Chondrocyte (in vitro differentiated cells): ENCODE measurements at regions not wholly inside any gene's neighbourhood (a gene's known extent, or its start where the extent isn't known, plus 50 kb on each side); places are given as distances from the start of the nearest gene placed in this dataset.
"Not testable (repeated sequence)": the region's sequence is repeated elsewhere in the genome, so short reads cannot be mapped to it uniquely, and the experiment has no call there.

ENCODE experiments used
- DNase-seq: peaks from one replicate; pipeline ENCODE4 v3.0.0; 2021; ENCODE audit warnings: mixed read lengths, low spot score
- H3K27ac Mint-ChIP-seq: one replicate; pipeline ENCODE4 v1.8.0; 2021; ENCODE audit warnings: mild to moderate bottlenecking, moderate library complexity, mixed read lengths; ENCODE audit not compliant: unreplicated experiment
- H3K27me3 Mint-ChIP-seq: 2 replicates; pipeline ENCODE4 v1.8.0; 2021; ENCODE audit warnings: low read depth, mixed read lengths
- H3K36me3 Mint-ChIP-seq: 2 replicates; pipeline ENCODE4 v1.8.0; 2021; ENCODE audit warnings: low read depth, mixed read lengths
- H3K4me1 Mint-ChIP-seq: 2 replicates; pipeline ENCODE4 v1.8.0; 2021; ENCODE audit warnings: low read depth, mild to moderate bottlenecking, mixed read lengths
- H3K4me3 Mint-ChIP-seq: one replicate; pipeline ENCODE4 v1.8.0; 2021; ENCODE audit warnings: mild to moderate bottlenecking, moderate library complexity, mixed read lengths; ENCODE audit not compliant: unreplicated experiment
- H3K9me3 Mint-ChIP-seq: 2 replicates; pipeline ENCODE4 v1.8.0; 2021; ENCODE audit warnings: low read depth, mixed read lengths
- TF ChIP-seq, protein P1 (sequence below): fragments of 200-600 bp; sonication (generic); IDR thresholded peaks from 2 replicates; pipeline ENCODE4 v1.5.0; 2021; ENCODE audit warnings: antibody characterized with exemption, mild to moderate bottlenecking, moderate library complexity

- TF ChIP-seq, protein P1, sequence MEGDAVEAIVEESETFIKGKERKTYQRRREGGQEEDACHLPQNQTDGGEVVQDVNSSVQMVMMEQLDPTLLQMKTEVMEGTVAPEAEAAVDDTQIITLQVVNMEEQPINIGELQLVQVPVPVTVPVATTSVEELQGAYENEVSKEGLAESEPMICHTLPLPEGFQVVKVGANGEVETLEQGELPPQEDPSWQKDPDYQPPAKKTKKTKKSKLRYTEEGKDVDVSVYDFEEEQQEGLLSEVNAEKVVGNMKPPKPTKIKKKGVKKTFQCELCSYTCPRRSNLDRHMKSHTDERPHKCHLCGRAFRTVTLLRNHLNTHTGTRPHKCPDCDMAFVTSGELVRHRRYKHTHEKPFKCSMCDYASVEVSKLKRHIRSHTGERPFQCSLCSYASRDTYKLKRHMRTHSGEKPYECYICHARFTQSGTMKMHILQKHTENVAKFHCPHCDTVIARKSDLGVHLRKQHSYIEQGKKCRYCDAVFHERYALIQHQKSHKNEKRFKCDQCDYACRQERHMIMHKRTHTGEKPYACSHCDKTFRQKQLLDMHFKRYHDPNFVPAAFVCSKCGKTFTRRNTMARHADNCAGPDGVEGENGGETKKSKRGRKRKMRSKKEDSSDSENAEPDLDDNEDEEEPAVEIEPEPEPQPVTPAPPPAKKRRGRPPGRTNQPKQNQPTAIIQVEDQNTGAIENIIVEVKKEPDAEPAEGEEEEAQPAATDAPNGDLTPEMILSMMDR = no peak
- no peak overlapping the region for H3K27ac Mint-ChIP-seq
- H3K36me3 Mint-ChIP-seq = no peaks in the 10 kb centered on the region
- H3K9me3 Mint-ChIP-seq = peaks cover 53% of the 10 kb centered on the region
- H3K4me1 Mint-ChIP-seq = no peaks in the 10 kb centered on the region
- DNase-seq = no peak
- no peak overlapping the region for H3K4me3 Mint-ChIP-seq
- H3K27me3 Mint-ChIP-seq = no peaks in the 10 kb centered on the region
Observed at GRCh38 chr1:5119366-5120234, 465.2 kb downstream of the AJAP1 start.

DNA sequence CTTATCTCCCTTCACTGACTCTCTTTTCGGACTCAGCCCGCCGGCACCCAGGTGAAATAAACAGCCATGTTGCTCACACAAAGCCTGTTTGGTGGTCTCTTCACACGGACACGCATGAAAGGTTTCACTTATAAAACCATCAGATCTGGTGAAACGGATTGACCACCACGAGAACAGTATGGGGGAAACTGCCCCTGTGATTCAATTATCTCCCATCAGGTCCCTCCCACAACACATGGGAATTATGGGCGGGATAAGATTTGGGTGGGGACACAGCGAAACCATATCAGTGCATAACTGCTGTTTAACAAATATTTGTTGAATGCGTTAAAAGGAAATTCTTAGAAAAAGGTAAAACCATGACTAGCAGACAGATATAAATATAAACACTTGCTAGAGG, 464.4 kb downstream of the AJAP1 start:
- H3K36me3 Mint-ChIP-seq, H3K27ac Mint-ChIP-seq, H3K4me3 Mint-ChIP-seq, H3K27me3 Mint-ChIP-seq, H3K4me1 Mint-ChIP-seq, DNase-seq: not testable (repeated sequence)
- peaks cover 50% of the 10 kb centered on the region for H3K9me3 Mint-ChIP-seq

GRCh38 chr1:5118292-5118691, 463.9 kb downstream of the AJAP1 start:
- not testable (repeated sequence) for H3K27ac Mint-ChIP-seq, DNase-seq, H3K27me3 Mint-ChIP-seq, H3K36me3 Mint-ChIP-seq, H3K4me1 Mint-ChIP-seq, H3K4me3 Mint-ChIP-seq
- peaks cover 48% of the 10 kb centered on the region for H3K9me3 Mint-ChIP-seq

- TF ChIP-seq, protein P1 = no peak
- Mint-ChIP-seq H3K27me3 (no peaks in the 10 kb centered on the region), H3K36me3 (no peaks in the 10 kb centered on the region), H3K9me3 (peaks cover 50% of the 10 kb centered on the region), H3K4me3 (no peak overlapping the region), H3K27ac (no peak overlapping the region), H3K4me1 (no peaks in the 10 kb centered on the region)
- DNase-seq = no peak
Observed at GRCh38 chr1:5111581-5111980, 457.2 kb downstream of the AJAP1 start.

DNA sequence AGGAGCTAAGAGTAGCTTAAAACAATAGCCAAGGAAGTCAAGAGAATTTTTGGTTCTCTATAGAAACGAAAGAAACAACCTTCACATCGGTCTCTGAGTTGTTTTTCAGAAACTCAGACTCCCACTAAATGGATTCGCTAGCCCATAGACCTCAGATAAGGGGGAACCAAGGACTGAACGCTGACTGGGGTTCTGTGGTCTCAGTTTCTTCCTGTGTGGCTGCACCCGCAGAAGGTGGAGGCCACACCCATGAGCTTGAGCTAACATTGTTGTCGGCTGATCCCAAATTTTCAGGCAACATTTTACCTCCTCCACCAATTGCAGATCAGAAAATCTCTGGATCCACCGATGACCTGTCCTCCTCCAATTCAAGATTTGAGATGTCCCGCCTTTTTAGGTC, 456.1 kb downstream of the AJAP1 start:
- H3K9me3 Mint-ChIP-seq = peaks cover 43% of the 10 kb centered on the region
- H3K36me3 Mint-ChIP-seq = no peaks in the 10 kb centered on the region
- H3K4me1 Mint-ChIP-seq = no peaks in the 10 kb centered on the region
- no peak for DNase-seq
- no peak overlapping the region for H3K27ac Mint-ChIP-seq
- TF ChIP-seq, protein P1 = no peak
- H3K27me3 Mint-ChIP-seq = no peaks in the 10 kb centered on the region
- H3K4me3 Mint-ChIP-seq = no peak overlapping the region

- H3K27ac Mint-ChIP-seq = no peak overlapping the region
- no peaks in the 10 kb centered on the region for H3K36me3 Mint-ChIP-seq
- TF ChIP-seq, protein P1 = no peak
- no peaks in the 10 kb centered on the region for H3K27me3 Mint-ChIP-seq
- no peak overlapping the region for H3K4me3 Mint-ChIP-seq
- H3K4me1 Mint-ChIP-seq = no peaks in the 10 kb centered on the region
- peaks cover 40% of the 10 kb centered on the region for H3K9me3 Mint-ChIP-seq
- DNase-seq = no peak
Observed at GRCh38 chr1:5109633-5110032, 455.2 kb downstream of the AJAP1 start.
